Pancreas (tissue), 10 donors: ENCODE measurements at regions not wholly inside any gene's neighbourhood (a gene's known extent, or its start where the extent isn't known, plus 50 kb on each side); places are given as distances from the start of the nearest gene placed in this dataset.
A peak's percentile ranks its signal among the peaks of the same experiment; 100 is the strongest.

Experiments used
- ATAC-seq, 4 donors: fragments of 200-7000 bp; cut with Tn5 transposase; one replicate each; pipeline versions ENCODE4 v1.8.0 to v1.9.1; 2020; ENCODE audit warnings: mild to moderate bottlenecking in 4 of 4, moderate library complexity in 4 of 4
- DNase-seq, 6 donors: peaks; one replicate each; pipeline ENCODE4 v3.0.0-alpha.2; 2020
- FAIRE-seq: peaks from 2 replicates; lab custom pipeline; 2012; peaks lifted over from hg19 to GRCh38; lab: Jason Lieb, UNC
- H3K27ac ChIP-seq, 4 donors: fragments of 200-600 bp; sonication (generic); 1 replicate in 3 of 4; 2 replicates in 1 of 4; pipeline versions ENCODE4 v1.5.0 to v1.8.0; 2020
- H3K27me3 ChIP-seq, 4 donors: fragments of 200-600 bp; one replicate each; pipeline ENCODE4 v1.8.0; 2021
- H3K36me3 ChIP-seq, 3 donors: fragments of 200-600 bp; sonication (generic) in 1 of 3; one replicate each; pipeline versions ENCODE4 v1.5.0 to v1.8.0; 2020 to 2021
- H3K4me1 ChIP-seq, 3 donors: fragments of 200-600 bp; one replicate each; pipeline ENCODE4 v1.8.0; 2021
- H3K4me3 ChIP-seq, 4 donors: fragments of 200-600 bp; sonication (generic) in 2 of 4; one replicate each; pipeline versions ENCODE4 v1.5.0 to v1.8.0; 2020 to 2021
- H3K9me3 ChIP-seq, 4 donors: fragments of 200-600 bp; one replicate each; pipeline ENCODE4 v1.8.0; 2021
- CTCF ChIP-seq, 4 donors: fragments of 200-600 bp; sonication (generic) in 3 of 4; IDR thresholded peaks; one replicate each; pipeline versions ENCODE4 v1.5.0 to v1.8.0; 2021; ENCODE audit warnings: antibody characterized with exemption in 4 of 4
- WGBS, 2 donors: extraction: QIAGEN DNeasy Blood & Tissue Kit; methylation state at CpG; one replicate each; pipeline ENCODE4 v1.1.7; 2013; 5-methylcytosine and 5-hydroxymethylcytosine counted together
- intact Hi-C, 3 donors: fragments of 100-400 bp; cut with DNase I; formaldehyde crosslinking; loops; one replicate each; pipeline versions ENCODE4 v1.11.1 to v1.14.2; 2022
- donor health status: healthy with polysubstance abuse.
- donor health status: DM: no; HTN: no; CAD: no; lungs with moderate emphysema.
- donor health status: DM: no; HTN: no; CAD: no.
- donor health status: control.
- donor health status: control.
- donor health status: Bipolar disorder and iron deficiency.
- donor health status: DM: yes; HTN: yes; CAD: no.
- donor health status: DM: no; HTN: no; CAD: no.
- donor health status: DM: no; HTN: no; CAD: no.
- donor health status: DM: yes; HTN: yes; CAD: no.

- Histone ChIP-seq H3K27me3 (no peaks in the 10 kb centered on the region), H3K27ac (no peak overlapping the region), H3K4me3 (peak overlapping the region in 1 of 4 donors; percentile 14), H3K36me3 (no peaks in the 10 kb centered on the region), H3K9me3 (no peaks in the 10 kb centered on the region), H3K4me1 (no peaks in the 10 kb centered on the region)
- 36 to 46% methylated on average over 5 of the region's 5 CpGs for WGBS, 2 donors
- TF ChIP-seq CTCF (IDR thresholded peaks at IDR 0.05) = no peak
- peak; percentile 31 to 72 (median 49) for ATAC-seq
- FAIRE-seq = no peak
- intact Hi-C loops = no loop called here
- DNase-seq = peak in 1 of 6 donors; percentile 11
These were observed 275.2 kb downstream of the IPMK start for GRCh38 chr10:57992321-57993077.

GRCh38 chr10:57988964-57989363 is 278.7 kb downstream of the IPMK start:
- H3K4me1 ChIP-seq = no peaks in the 10 kb centered on the region
- H3K9me3 ChIP-seq = no peaks in the 10 kb centered on the region
- FAIRE-seq (no peak), ATAC-seq (no peak), DNase-seq (no peak)
- no peaks in the 10 kb centered on the region for H3K36me3 ChIP-seq
- no peak overlapping the region for H3K4me3 ChIP-seq
- intact Hi-C loops = no loop called here
- WGBS, 2 donors = 62 to 84% methylated on average over 2 of the region's 2 CpGs
- no peak for TF ChIP-seq CTCF (IDR thresholded peaks at IDR 0.05)
- H3K27me3 ChIP-seq = no peaks in the 10 kb centered on the region
- no peak overlapping the region for H3K27ac ChIP-seq

- Histone ChIP-seq H3K27ac (no peak overlapping the region), H3K36me3 (no peaks in the 10 kb centered on the region), H3K4me1 (no peaks in the 10 kb centered on the region), H3K4me3 (no peak overlapping the region), H3K9me3 (no peaks in the 10 kb centered on the region), H3K27me3 (no peaks in the 10 kb centered on the region)
- FAIRE-seq (no peak), DNase-seq (no peak), ATAC-seq (no peak)
- no peak for TF ChIP-seq CTCF (IDR thresholded peaks at IDR 0.05)
- WGBS, 2 donors = 48 to 65% methylated on average over 6 of the region's 6 CpGs
- intact Hi-C loops = no loop called here
These were observed 280.5 kb downstream of the IPMK start for GRCh38 chr10:57987055-57987721.

GRCh38 chr10:57986422-57986821 is 281.3 kb downstream of the IPMK start:
- Histone ChIP-seq H3K4me1 (no peaks in the 10 kb centered on the region), H3K9me3 (no peaks in the 10 kb centered on the region), H3K36me3 (no peaks in the 10 kb centered on the region), H3K4me3 (no peak overlapping the region), H3K27ac (no peak overlapping the region), H3K27me3 (no peaks in the 10 kb centered on the region)
- ATAC-seq (no peak), FAIRE-seq (no peak), DNase-seq (no peak)
- 90% methylated on average over 1 of the region's 1 CpG for WGBS, 2 donors
- TF ChIP-seq CTCF (IDR thresholded peaks at IDR 0.05) = no peak
- intact Hi-C loops = no loop called here

GRCh38 chr10:57983281-57983791 is 284.4 kb downstream of the IPMK start:
- FAIRE-seq (no peak), ATAC-seq (no peak), DNase-seq (no peak)
- TF ChIP-seq CTCF (IDR thresholded peaks at IDR 0.05) = no peak
- 27% methylated on average over 3 of the region's 3 CpGs for WGBS, 2 donors
- Histone ChIP-seq H3K27ac (no peak overlapping the region), H3K36me3 (no peaks in the 10 kb centered on the region), H3K9me3 (no peaks in the 10 kb centered on the region), H3K4me1 (no peaks in the 10 kb centered on the region), H3K4me3 (no peak overlapping the region), H3K27me3 (no peaks in the 10 kb centered on the region)
- intact Hi-C loops = no loop called here
